ENCODE measurements at regions not wholly inside any gene's neighbourhood (a gene's known extent, or its start where the extent isn't known, plus 50 kb on each side); places are given as distances from the start of the nearest gene placed in this dataset.

DNA sequence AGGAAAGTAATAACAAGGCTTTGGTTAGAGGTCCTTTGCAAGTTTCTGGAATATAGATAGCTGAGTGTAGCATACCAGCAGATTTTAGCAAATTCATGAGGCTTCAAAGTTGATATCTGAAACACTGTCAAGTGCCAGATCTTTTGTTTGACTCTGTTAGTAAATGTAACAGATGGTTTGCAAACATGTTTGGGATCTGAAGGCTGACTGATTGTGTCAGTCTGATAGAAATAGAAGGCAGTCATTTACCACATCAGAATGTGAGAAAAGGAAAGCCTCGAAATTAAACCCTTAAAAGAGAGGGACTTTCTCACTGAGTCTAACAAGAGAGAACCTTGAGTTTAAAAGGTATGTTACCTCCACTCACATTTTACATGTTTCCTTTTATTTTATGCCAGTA is 371.5 kb downstream of the KIF2B start:
- POLR2A ChIA-PET (ENCODE audit: unreplicated experiment): no interaction called here
- intact Hi-C loops (cut with micrococcal nuclease): no loop called here
- no TSS peak for BruUV-seq (replicated peaks)

More for the DNA sequence above, 371.5 kb downstream of the KIF2B start:
- Histone ChIP-seq H3K56ac (ENCODE audit: extremely low read depth, insufficient read depth, low read length) (no peak overlapping the region), H3K9me1 (ENCODE audit: insufficient read depth, low read length) (no peaks in the 10 kb centered on the region), H3K27me3 (ENCODE audit: control insufficient read depth, insufficient read depth, low read length) (no peaks in the 10 kb centered on the region), H2BK5ac (ENCODE audit: low read depth, low read length, poor library complexity, severe bottlenecking) (no peak overlapping the region), H3K4me2 (ENCODE audit: low read depth, low read length) (no peak overlapping the region), H4K5ac (ENCODE audit: low read depth, low read length) (no peak overlapping the region), H2BK120ac (ENCODE audit: low read depth, low read length) (no peak overlapping the region), H3K4ac (ENCODE audit: low read depth, low read length) (no peak overlapping the region), H2AK5ac (ENCODE audit: low read depth, low read length) (no peak overlapping the region), H3K36me3 (ENCODE audit: control insufficient read depth, insufficient read depth, low read length) (no peaks in the 10 kb centered on the region), H3K27ac (ENCODE audit: insufficient read depth, low read length) (no peak overlapping the region), H3K4me1 (ENCODE audit: control insufficient read depth, insufficient read depth, low read length) (no peaks in the 10 kb centered on the region), H3K9ac (ENCODE audit: low read depth, low read length) (no peak overlapping the region), H4K91ac (ENCODE audit: insufficient read depth, low read depth, low read length) (no peak overlapping the region), H3K14ac (replicated peaks; ENCODE audit: low read depth, low read length) (no peak overlapping the region), H3K4me3 (ENCODE audit: insufficient read depth, low read depth, low read length) (no peak overlapping the region), H4K8ac (ENCODE audit: low read depth in 2 of 2, low read length in 2 of 2) (no peak overlapping the region), H2BK20ac (ENCODE audit: low read depth, low read length) (no peak overlapping the region), H3K18ac (ENCODE audit: low read depth, low read length) (no peak overlapping the region), H4K20me1 (ENCODE audit: insufficient read depth, low read length) (no peaks in the 10 kb centered on the region), H3K9me3 (ENCODE audit: control insufficient read depth, insufficient read depth, low read length) (peaks cover 3% of the 10 kb centered on the region), H2AK9ac (replicated peaks; ENCODE audit: low read depth, low read length, poor library complexity) (no peak overlapping the region), H2AFZ (replicated peaks; ENCODE audit: low read length, poor library complexity) (no peak overlapping the region), H2BK15ac (ENCODE audit: low read depth, low read length) (no peak overlapping the region), H3K79me1 (ENCODE audit: low read depth in 1 of 2, low read length in 2 of 2) (no peaks in the 10 kb centered on the region), H3K23ac (ENCODE audit: low read depth, low read length) (no peak overlapping the region)
- dilution Hi-C loops (cut with HindIII; ENCODE audit: low sequenced_read_pairs, unreplicated experiment): no loop called here
- CTCF ChIA-PET: no interaction called here
- no peak for DNase-seq
- in situ Hi-C loops (cut with MboI; ENCODE audit: low sequenced_read_pairs): no loop called here
- TF ChIP-seq BHLHE40 (IDR thresholded peaks at IDR 0.05; ENCODE audit: low read depth, low read length): no peak
- no peak for TF ChIP-seq MAZ (IDR thresholded peaks at IDR 0.05; ENCODE audit: borderline replicate concordance, low read depth, low read length)
- TF ChIP-seq NFE2L2 (IDR thresholded peaks at IDR 0.05; ENCODE audit: low read depth, low read length): no peak
- TF ChIP-seq SMC3 (IDR thresholded peaks at IDR 0.05; ENCODE audit: low read depth, low read length): no peak
- no peak for TF ChIP-seq CHD1 (IDR thresholded peaks at IDR 0.05; ENCODE audit: low read depth, low read length)
- TF ChIP-seq, protein P1, sequence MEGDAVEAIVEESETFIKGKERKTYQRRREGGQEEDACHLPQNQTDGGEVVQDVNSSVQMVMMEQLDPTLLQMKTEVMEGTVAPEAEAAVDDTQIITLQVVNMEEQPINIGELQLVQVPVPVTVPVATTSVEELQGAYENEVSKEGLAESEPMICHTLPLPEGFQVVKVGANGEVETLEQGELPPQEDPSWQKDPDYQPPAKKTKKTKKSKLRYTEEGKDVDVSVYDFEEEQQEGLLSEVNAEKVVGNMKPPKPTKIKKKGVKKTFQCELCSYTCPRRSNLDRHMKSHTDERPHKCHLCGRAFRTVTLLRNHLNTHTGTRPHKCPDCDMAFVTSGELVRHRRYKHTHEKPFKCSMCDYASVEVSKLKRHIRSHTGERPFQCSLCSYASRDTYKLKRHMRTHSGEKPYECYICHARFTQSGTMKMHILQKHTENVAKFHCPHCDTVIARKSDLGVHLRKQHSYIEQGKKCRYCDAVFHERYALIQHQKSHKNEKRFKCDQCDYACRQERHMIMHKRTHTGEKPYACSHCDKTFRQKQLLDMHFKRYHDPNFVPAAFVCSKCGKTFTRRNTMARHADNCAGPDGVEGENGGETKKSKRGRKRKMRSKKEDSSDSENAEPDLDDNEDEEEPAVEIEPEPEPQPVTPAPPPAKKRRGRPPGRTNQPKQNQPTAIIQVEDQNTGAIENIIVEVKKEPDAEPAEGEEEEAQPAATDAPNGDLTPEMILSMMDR (conservative IDR thresholded peaks at IDR 0.05; ENCODE audit: low read depth, low read length): no peak
- no peak for TF ChIP-seq RAD21 (IDR thresholded peaks at IDR 0.05; ENCODE audit: low read length)
- TF ChIP-seq MAFK (IDR thresholded peaks at IDR 0.05; ENCODE audit: low read depth, low read length): no peak
- TF ChIP-seq CEBPB (IDR thresholded peaks at IDR 0.05; ENCODE audit: low read depth, low read length): no peak
- no peak for TF ChIP-seq RCOR1 (IDR thresholded peaks at IDR 0.05; ENCODE audit: insufficient replicate concordance, low read length)
- TF ChIP-seq, protein P2, sequence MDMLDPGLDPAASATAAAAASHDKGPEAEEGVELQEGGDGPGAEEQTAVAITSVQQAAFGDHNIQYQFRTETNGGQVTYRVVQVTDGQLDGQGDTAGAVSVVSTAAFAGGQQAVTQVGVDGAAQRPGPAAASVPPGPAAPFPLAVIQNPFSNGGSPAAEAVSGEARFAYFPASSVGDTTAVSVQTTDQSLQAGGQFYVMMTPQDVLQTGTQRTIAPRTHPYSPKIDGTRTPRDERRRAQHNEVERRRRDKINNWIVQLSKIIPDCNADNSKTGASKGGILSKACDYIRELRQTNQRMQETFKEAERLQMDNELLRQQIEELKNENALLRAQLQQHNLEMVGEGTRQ (IDR thresholded peaks at IDR 0.05; ENCODE audit: low read depth, low read length): no peak
- TF ChIP-seq FOS (IDR thresholded peaks at IDR 0.05; ENCODE audit: low read depth, low read length): no peak
- TF ChIP-seq RFX5 (IDR thresholded peaks at IDR 0.05; ENCODE audit: low read depth, low read length): no peak
- WGBS, 2 experiments (ENCODE audit: extremely low coverage in 2 of 2, insufficient read length in 1 of 2): no CpG with 5 or more reads among the region's 1 CpG
- no peak for ATAC-seq (ENCODE audit: low read depth)

Measured in IMR-90 (cell line).